Erythroblast (primary cell): ENCODE measurements at regions not wholly inside any gene's neighbourhood (a gene's known extent, or its start where the extent isn't known, plus 50 kb on each side); places are given as distances from the start of the nearest gene placed in this dataset.

Experiments
- DNase-seq, 2 experiments: peaks; one replicate each; lab custom pipeline; 2025; lab: John Stamatoyannopoulos, UW
- GATA1 ChIP-seq: IDR thresholded peaks from 2 replicates; pipeline ENCODE4 v1.6.1; 2011; ENCODE audit warnings: low read depth, mild to moderate bottlenecking, control low read depth, low read length, moderate library complexity
- POLR2A ChIP-seq: IDR thresholded peaks from 2 replicates; pipeline ENCODE4 v1.6.1; 2011; ENCODE audit warnings: mild to moderate bottlenecking, low read length

DNA sequence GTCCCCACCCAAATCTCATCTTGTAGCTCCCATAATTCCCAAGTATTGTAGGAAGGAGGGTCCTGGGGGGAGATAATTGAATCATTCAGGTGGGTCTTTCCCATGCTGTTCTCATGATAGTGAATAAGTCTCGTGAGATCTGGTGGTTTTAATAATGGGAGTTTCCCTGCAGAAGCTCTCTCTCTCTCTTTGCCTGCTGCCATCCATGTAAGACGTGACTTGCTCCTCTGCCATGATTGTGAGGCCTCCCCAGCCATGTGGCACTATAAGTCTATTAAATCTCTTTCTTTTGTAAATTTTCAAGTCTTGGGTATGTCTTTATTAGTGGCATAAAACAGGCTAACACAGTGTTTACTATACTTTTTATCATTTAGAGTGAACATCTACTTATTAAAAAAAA is 338.8 kb downstream of the ANKRD7 start:
- TF ChIP-seq GATA1 (no peak), POLR2A (no peak)
- no peak for DNase-seq

GRCh38 chr7:118572604-118573003 is 348.1 kb downstream of the ANKRD7 start:
- DNase-seq, result no peak
- TF ChIP-seq GATA1, result no peak
- no peak for TF ChIP-seq POLR2A

GRCh38 chr7:118573085-118573484 is 348.6 kb downstream of the ANKRD7 start:
- DNase-seq, result no peak
- TF ChIP-seq GATA1 (no peak), POLR2A (no peak)

DNA sequence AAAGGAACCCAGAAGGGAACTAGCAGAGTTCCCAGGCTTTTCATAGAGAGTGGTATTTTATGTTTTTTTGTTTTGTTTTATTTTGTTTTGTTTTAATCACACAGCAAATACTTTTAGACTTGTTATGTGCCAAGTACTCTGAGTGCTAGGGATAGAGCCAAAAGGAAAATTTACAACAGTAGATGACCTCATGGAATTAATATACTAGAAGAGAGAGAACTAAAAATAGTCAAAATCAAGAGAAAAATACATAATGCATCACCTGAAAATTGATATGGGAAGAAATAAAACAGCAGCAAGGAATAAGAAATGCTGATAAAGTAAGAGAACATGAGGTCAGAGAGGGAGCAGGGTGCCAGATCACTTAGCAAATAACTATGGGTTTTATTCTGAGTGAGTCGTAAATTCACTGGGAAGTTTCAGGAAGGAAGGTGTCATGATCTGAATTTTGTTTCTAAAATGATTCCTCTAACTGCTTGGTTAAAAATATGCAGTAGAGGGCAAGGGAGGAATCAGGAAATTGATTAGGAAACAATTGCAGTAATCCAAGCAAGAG is 351.0 kb downstream of the ANKRD7 start:
- DNase-seq, result no peak
- TF ChIP-seq POLR2A (no peak), GATA1 (no peak)

DNA sequence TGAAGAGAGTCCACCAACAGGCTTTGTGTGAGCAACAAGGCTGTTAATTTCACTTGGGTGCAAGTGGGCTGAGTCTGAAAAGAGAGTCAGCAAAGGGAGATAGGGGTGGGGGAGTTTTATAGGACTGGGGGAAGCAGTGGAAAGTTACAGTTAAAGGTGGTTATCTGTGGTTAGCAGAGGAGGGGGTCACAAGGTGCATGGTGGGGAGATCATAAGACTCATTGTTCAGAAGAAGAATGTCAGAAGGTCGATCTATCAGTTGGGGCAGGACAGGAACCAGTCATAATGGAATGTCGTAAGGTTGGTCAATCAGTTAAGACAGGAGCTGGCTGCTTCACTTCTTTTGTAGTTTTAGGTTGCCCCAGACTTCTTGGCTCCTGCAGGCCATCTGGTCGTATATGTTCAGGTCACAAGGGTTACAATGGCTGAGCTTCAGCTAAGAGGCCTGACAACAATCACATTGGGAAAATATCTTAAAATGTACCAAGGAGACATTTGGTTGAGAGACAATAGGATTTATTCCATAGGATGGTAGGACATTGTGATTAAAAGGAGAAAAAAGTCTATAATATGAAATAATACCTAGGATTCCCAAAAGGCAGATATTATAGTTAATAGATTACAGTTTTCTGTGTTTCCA is 356.4 kb downstream of the ANKRD7 start:
- DNase-seq, result no peak
- TF ChIP-seq POLR2A (no peak), GATA1 (no peak)

- DNase-seq, result no peak
- no peak for TF ChIP-seq GATA1
- no peak for TF ChIP-seq POLR2A
Observed at GRCh38 chr7:118583641-118584040, 359.1 kb downstream of the ANKRD7 start.

DNA sequence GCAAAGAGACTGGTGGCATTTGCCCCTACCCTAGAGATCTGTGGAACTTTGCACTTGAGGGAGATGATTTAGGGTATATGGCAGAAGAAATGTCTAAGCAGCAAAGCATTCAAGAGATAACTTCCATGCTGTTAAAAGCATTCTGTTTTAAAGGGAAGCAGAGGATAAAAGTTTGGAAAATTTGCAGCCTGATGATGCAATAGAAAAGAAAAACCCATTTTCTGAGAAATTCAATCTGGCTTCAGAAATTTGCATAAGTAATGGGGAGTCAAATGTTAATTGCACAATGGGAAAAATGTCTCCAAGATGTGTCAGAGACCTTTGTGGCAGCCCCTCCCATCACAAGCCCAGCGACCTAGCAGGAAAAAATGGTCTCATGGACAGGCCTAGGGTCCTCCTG is 361.7 kb downstream of the ANKRD7 start:
- DNase-seq, result no peak
- TF ChIP-seq POLR2A (no peak), GATA1 (no peak)

- DNase-seq, result peak; percentile 1 to 33
Observed at GRCh38 chr7:118590107-118590506, 365.6 kb downstream of the ANKRD7 start.

DNA sequence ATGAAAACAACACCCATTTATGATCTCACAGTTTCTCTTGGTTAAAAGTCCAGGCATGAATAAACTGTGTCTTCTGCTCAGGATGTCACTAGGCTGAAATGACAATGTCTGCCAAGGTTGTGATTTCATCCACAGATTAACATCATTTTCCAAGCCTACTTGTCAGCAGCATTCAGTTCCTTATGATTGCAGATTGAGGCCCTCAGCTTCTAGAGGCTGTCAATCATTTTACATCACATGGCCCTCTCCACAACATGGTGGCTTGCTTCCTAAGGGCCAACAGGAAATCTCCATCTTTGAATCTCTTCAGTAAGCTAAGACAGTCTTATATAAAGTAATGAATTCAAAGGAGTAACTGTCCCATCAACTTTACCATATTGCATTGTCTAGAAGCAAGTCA is 377.6 kb downstream of the ANKRD7 start:
- no peak for TF ChIP-seq GATA1
- TF ChIP-seq POLR2A, result no peak

More at GRCh38 chr7:118590107-118590506, 365.6 kb downstream of the ANKRD7 start:
- TF ChIP-seq POLR2A (no peak), GATA1 (no peak)

DNA sequence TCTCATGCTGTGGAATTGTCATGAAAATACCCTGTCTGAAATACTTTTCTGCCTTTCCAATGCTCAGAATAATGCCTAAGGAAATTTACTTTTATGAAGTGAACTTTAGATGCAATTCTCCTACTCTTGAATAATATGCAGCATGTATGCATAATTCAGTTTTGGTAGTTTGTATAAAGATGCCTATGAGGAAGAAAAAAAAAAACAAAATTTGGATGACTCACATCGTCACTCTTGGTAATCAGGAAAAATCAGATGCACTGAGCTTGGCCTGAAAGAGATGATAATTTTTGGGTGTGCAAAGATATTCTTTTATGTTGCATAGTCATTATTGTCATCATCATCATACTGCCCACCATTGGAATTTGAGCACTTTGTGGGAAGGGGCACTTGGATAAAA is 382.1 kb downstream of the ANKRD7 start:
- TF ChIP-seq GATA1 (no peak), POLR2A (no peak)
- DNase-seq, result no peak

More for the DNA sequence above, 377.6 kb downstream of the ANKRD7 start:
- DNase-seq, result no peak

GRCh38 chr7:118609207-118609606 is 384.7 kb downstream of the ANKRD7 start:
- no peak for TF ChIP-seq GATA1
- TF ChIP-seq POLR2A, result no peak
- no peak for DNase-seq

DNA sequence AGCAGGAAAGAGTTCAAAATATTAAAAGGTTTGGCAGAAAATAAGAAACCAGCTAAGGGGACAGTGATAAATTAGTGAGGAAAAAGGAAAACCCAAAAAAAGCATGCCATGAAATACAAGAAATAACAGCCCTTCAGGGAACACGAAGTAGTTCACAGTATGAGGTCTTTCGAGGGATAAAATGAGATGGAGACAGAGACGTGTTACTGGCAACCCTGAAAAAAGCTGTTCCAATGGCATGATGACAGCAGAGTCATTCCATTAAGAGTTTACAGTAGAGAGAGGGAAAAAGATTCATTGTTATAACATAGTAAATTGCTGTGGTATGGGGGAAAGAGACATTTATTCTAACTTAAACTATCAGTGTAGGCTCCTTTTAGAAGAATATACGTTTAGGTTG is 391.2 kb downstream of the ANKRD7 start:
- TF ChIP-seq POLR2A (no peak), GATA1 (no peak)
- no peak for DNase-seq

- TF ChIP-seq GATA1 (no peak), POLR2A (no peak)
- no peak for DNase-seq
Observed at GRCh38 chr7:118621810-118622360, 397.4 kb downstream of the ANKRD7 start.

DNA sequence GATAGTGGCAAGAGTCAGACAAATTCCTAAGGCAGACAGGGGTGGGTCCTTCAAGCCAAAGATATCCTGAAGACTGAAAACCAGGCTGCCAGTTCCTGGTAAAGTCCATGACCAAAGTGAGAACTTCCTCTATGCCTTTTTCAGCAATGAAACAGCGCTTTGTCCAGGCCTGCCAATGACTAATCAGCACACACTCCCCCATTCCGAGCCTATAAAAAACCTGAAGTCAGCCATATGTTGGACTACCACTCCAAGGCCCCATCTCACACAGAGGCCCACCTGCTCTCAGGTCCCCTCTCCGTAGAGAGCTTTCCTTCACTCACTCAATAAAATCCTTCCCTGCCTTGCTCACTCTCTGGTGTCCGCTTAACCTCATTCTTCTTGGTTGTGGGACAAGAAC is 402.2 kb downstream of the ANKRD7 start:
- TF ChIP-seq POLR2A (no peak), GATA1 (no peak)
- DNase-seq, result no peak
